ENCODE measurements at regions not wholly inside any gene's neighbourhood (a gene's known extent, or its start where the extent isn't known, plus 50 kb on each side); places are given as distances from the start of the nearest gene placed in this dataset.

DNA sequence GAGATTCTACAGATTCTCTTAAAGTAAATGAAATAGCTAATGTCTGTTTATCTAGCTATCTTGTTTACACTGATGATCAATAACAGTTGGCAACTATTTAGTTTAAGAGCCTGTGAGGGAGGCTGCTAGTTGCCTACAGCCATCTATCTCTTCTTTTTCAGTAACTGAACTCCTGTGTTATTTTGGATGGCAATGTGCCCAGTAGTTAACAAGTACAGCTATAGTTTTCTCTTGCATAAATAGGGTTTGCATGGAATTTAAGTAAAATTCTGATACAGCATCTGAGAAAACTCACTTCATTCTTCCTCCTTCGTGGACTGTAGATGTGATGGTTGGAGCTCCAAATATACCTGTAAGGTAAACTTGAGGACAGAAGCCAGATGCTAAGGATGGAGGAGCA lies 219.5 kb upstream of the POT1 start:
- Mint-ChIP-seq H3K4me1 (ENCODE audit: low read depth) (no peaks in the 10 kb centered on the region), H3K27ac (no peak overlapping the region), H3K9me3 (no peaks in the 10 kb centered on the region), H3K27me3 (ENCODE audit: low read depth) (no peaks in the 10 kb centered on the region), H3K36me3 (ENCODE audit: low read depth) (no peaks in the 10 kb centered on the region), H3K4me3 (no peak overlapping the region)
- no peak for DNase-seq (ENCODE audit: low spot score)

DNA sequence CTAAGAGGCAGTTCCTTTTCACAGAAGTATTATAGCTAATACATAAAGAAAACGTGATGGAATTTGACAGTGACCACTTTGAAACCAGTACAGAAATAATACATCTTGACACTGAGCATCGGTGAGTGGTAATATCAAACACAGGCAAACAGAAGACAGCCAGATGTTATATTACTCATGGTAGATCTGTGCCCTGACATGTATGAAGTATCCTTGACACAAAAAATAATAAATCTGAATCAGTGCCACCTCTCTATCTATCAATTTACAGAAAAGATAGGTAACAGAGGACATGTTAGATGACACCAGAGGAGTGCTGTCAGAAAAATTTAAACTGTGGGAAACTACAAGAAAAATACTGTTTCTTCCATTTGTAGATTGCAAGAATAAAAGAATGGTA lies 217.4 kb upstream of the POT1 start:
- DNase-seq (ENCODE audit: low spot score) = no peak
- Mint-ChIP-seq H3K9me3 (no peaks in the 10 kb centered on the region), H3K4me1 (ENCODE audit: low read depth) (no peaks in the 10 kb centered on the region), H3K36me3 (ENCODE audit: low read depth) (no peaks in the 10 kb centered on the region), H3K4me3 (no peak overlapping the region), H3K27ac (no peak overlapping the region), H3K27me3 (ENCODE audit: low read depth) (no peaks in the 10 kb centered on the region)

DNA sequence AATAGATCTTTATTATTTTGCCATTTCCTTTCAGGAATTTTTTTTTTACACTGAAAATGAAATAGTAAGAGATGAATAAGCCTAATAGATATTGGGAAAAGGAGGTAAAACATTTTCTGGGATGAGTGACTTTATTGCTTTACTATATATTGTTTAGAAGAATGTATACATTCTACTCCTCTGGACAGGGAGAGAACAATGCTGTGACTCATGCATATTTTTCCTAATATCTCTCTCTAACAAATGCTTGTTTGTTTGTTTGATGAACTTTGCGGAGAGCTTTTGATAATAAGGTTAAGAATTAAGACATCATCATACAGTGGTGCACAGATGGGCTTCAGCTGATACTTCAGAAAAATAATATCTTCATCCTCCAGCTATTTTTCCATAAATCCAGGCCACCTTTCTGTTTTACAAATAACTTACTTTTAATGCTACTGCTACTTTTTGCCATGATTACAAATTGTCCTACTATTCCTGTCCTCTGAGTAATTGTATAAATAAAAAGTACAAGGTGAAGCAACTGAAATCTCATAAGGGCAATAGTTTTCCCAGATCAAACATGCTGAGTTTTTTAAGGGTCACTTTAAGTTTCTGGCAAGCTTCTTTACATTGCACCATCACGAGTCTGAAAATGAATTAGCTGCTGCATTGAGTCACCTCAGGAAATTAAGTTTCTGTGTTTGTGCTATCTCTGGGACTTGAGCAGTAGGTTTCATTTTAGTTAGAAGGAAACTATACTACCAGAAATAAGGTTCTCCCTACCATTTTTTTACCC lies 207.3 kb upstream of the POT1 start:
- DNase-seq (ENCODE audit: low spot score) = no peak
- Mint-ChIP-seq H3K4me1 (ENCODE audit: low read depth) (no peaks in the 10 kb centered on the region), H3K27me3 (ENCODE audit: low read depth) (no peaks in the 10 kb centered on the region), H3K9me3 (no peaks in the 10 kb centered on the region), H3K36me3 (ENCODE audit: low read depth) (no peaks in the 10 kb centered on the region), H3K4me3 (no peak overlapping the region), H3K27ac (no peak overlapping the region)

DNA sequence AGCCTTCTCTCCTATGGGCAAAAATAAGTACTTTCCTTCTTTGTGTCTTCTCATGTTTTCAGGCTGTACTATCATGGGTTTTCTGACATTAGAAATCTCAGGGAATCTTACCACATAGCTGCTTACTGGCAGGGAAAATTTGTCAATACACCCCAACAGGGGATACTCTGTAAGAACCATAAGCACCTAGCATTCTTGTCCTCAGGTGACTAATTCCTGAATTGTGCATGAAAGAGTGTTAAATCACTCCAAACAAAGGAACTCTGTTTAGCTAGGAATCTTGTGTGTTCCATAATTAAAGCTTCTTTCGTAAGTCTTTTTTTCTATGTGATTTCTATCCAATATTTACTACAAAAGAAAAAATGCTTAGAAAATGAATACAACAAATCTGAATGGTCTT lies 206.7 kb upstream of the POT1 start:
- Mint-ChIP-seq H3K4me1 (ENCODE audit: low read depth) (no peaks in the 10 kb centered on the region), H3K4me3 (no peak overlapping the region), H3K9me3 (no peaks in the 10 kb centered on the region), H3K27ac (no peak overlapping the region), H3K27me3 (ENCODE audit: low read depth) (no peaks in the 10 kb centered on the region), H3K36me3 (ENCODE audit: low read depth) (no peaks in the 10 kb centered on the region)
- no peak for DNase-seq (ENCODE audit: low spot score)

DNA sequence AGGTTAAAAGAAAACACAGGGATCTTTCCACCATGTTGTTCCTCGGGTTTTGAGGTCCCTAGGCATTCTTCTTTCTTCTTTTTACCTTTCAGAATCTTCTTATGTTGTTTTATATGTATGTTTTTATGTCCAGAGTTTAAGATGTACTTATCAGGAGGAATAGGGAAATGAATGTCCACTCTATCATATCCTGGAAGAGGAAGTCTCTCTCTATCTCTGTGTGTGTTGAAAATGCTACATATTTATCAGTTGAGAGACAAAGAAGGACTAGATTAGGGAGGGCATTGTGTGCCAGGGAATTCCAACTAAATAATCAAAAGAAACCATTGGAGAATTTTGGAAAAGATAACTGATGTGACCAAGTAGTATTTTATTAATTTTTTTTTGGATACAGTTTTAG lies 200.5 kb upstream of the POT1 start:
- Mint-ChIP-seq H3K4me1 (ENCODE audit: low read depth) (no peaks in the 10 kb centered on the region), H3K27me3 (ENCODE audit: low read depth) (no peaks in the 10 kb centered on the region), H3K9me3 (no peaks in the 10 kb centered on the region), H3K27ac (no peak overlapping the region), H3K36me3 (ENCODE audit: low read depth) (no peaks in the 10 kb centered on the region), H3K4me3 (no peak overlapping the region)
- no peak for DNase-seq (ENCODE audit: low spot score)

DNA sequence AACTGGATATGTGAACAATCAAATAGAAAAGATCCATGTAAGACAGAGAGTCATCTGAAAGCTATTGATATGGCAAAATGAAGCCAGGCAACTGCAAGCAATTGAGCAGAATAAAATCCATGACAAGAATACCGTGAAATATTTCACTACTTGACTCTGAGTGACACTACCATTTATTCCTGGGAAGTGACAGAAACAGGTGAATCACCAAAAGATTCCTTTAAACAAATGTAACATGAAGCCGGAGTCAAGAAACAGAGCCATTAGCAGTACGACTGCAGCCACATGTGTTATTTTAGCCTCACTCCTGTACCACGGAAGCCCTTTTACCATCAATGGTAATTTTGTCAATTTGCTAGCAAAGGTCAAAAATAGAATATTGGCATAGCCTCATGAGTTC lies 197.7 kb upstream of the POT1 start:
- H3K27ac Mint-ChIP-seq = no peak overlapping the region
- H3K4me1 Mint-ChIP-seq (ENCODE audit: low read depth) = no peaks in the 10 kb centered on the region
- no peak overlapping the region for H3K4me3 Mint-ChIP-seq
- no peaks in the 10 kb centered on the region for H3K27me3 Mint-ChIP-seq (ENCODE audit: low read depth)
- no peak for DNase-seq (ENCODE audit: low spot score)
- no peaks in the 10 kb centered on the region for H3K9me3 Mint-ChIP-seq
- no peaks in the 10 kb centered on the region for H3K36me3 Mint-ChIP-seq (ENCODE audit: low read depth)

DNA sequence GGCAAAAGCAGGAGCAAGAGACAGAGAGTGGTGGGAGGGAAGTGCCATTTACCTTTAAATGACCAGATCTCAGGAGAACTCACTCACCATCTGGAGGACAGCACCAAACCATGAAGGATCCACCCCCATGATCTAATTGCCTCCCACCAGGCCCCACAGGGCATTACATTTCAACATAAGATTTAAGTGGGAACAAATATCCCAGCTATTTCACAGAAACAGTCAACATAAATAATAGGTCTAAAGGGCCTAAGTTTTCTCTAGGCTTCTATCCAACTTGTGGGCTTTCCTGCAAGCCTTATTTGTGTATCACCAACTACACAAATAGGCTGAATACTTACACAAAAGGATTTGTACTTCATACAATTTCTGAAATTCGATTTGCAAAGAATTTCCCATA lies 196.8 kb upstream of the POT1 start:
- Mint-ChIP-seq H3K4me1 (ENCODE audit: low read depth) (no peaks in the 10 kb centered on the region), H3K36me3 (ENCODE audit: low read depth) (no peaks in the 10 kb centered on the region), H3K27ac (no peak overlapping the region), H3K4me3 (no peak overlapping the region), H3K27me3 (ENCODE audit: low read depth) (no peaks in the 10 kb centered on the region), H3K9me3 (no peaks in the 10 kb centered on the region)
- no peak for DNase-seq (ENCODE audit: low spot score)

DNA sequence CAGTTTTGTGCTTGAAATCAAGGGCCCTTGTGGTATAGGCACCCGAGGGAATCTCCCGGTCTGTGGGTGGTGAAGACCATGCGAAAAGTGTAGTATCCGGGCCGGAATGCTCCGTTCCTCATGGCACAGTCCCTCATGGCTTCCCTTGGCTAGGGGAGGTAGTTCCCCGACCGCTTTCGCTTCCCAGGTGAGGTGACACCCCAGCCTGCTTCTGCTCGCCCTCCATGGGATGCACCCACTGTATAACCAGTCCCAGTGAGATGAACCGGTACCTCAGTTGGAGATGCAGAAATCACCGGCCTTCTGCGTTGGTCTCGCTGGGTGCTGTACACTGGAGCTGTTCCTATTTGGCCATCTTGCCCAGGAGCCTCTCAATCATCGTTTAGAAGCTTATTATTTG lies 195.7 kb upstream of the POT1 start:
- no peak for DNase-seq (ENCODE audit: low spot score)
- no peaks in the 10 kb centered on the region for H3K9me3 Mint-ChIP-seq
- no peaks in the 10 kb centered on the region for H3K4me1 Mint-ChIP-seq (ENCODE audit: low read depth)
- H3K27me3 Mint-ChIP-seq (ENCODE audit: low read depth) = no peaks in the 10 kb centered on the region
- no peaks in the 10 kb centered on the region for H3K36me3 Mint-ChIP-seq (ENCODE audit: low read depth)
- H3K4me3 Mint-ChIP-seq = no peak overlapping the region
- no peak overlapping the region for H3K27ac Mint-ChIP-seq

DNA sequence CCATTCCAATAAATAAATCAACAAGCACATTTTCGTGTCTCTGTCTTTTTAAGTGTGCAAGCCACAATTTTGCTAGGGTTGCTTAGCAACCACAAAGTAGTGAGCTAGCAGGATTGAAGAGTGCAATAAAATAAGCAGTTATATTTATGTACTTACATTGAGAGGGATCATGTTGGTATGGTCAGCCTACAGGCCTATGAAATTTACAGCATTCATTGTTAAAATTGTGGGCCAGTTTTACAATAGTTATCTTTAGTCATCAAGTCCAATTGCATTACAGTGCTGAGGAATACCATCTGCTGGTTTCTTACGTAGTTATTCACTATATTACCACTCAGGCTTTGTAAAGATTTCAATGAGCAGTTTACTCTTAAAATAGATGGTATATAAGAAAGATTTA lies 192.5 kb upstream of the POT1 start:
- Mint-ChIP-seq H3K4me3 (no peak overlapping the region), H3K27ac (no peak overlapping the region), H3K4me1 (ENCODE audit: low read depth) (no peaks in the 10 kb centered on the region), H3K27me3 (ENCODE audit: low read depth) (no peaks in the 10 kb centered on the region), H3K9me3 (no peaks in the 10 kb centered on the region), H3K36me3 (ENCODE audit: low read depth) (no peaks in the 10 kb centered on the region)
- no peak for DNase-seq (ENCODE audit: low spot score)

DNA sequence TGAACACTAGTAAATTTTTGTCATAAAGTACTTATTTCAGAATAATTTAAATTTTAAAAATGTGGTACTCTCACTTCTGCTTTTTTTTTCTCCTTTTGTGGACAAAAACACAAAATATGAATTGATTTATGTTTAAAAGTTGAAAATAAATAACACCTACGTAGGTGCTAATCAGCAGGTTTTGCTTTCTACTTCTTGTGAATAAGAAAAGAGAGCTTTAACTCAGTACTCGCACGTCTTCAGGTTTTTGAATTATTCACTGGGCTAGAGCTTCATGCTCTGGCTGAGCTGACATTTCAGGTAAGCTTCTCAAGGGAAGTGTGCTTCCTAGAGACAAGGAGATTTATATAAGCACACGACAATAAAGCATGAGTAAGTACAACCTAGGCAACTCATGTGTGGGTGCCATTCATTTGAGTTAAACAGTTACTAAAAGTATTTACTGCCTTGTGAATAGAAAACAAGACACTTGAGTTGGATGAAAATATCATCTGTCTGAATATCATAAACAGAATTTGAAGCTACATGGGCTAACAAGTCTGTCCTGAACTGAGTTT lies 190.0 kb upstream of the POT1 start:
- Mint-ChIP-seq H3K4me3 (no peak overlapping the region), H3K4me1 (ENCODE audit: low read depth) (no peaks in the 10 kb centered on the region), H3K36me3 (ENCODE audit: low read depth) (no peaks in the 10 kb centered on the region), H3K9me3 (no peaks in the 10 kb centered on the region), H3K27ac (no peak overlapping the region), H3K27me3 (ENCODE audit: low read depth) (no peaks in the 10 kb centered on the region)
- no peak for DNase-seq (ENCODE audit: low spot score)

DNA sequence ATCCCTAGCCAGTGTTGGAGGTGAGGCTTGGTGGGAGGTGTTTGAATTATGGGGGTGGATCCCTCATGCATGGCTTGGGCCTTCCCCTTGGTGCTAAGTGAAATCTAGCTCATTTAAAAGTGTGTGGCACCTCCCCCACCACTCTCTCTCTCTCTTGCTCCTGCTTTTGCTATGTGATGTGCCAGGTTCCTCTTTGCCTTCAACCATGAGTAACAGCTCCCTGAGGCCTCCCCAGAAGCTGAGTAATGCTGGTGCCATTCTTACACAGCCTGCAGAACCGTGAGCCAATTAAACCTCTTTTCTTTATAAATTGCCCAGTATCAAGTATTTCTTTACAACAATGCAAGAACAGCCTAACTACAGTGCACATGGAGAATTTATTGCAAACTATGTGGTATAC lies 188.8 kb upstream of the POT1 start:
- H3K4me3 Mint-ChIP-seq = no peak overlapping the region
- H3K27me3 Mint-ChIP-seq (ENCODE audit: low read depth) = no peaks in the 10 kb centered on the region
- H3K9me3 Mint-ChIP-seq = no peaks in the 10 kb centered on the region
- H3K4me1 Mint-ChIP-seq (ENCODE audit: low read depth) = no peaks in the 10 kb centered on the region
- H3K27ac Mint-ChIP-seq = no peak overlapping the region
- DNase-seq (ENCODE audit: low spot score) = no peak
- H3K36me3 Mint-ChIP-seq (ENCODE audit: low read depth) = no peaks in the 10 kb centered on the region

DNA sequence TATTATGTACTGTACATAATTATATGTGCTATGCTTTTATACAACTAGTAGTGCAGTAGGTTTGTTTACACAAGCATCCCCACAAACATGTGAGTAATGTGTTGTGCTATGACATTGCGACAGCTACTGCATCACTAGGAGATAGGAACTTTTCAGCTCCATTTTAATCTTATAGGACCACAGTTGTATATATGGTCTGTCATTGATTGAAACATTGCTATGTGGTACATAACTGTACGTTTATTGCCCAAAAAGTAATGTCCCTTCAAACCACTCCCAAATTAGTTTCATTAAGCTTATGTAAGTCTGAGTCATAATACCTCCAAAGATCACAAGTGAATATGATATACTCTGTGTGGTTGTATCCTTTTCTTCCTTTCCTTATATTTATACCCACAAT lies 183.2 kb upstream of the POT1 start:
- H3K36me3 Mint-ChIP-seq (ENCODE audit: low read depth) = no peaks in the 10 kb centered on the region
- H3K4me3 Mint-ChIP-seq = no peak overlapping the region
- H3K27me3 Mint-ChIP-seq (ENCODE audit: low read depth) = no peaks in the 10 kb centered on the region
- H3K9me3 Mint-ChIP-seq = no peaks in the 10 kb centered on the region
- no peak overlapping the region for H3K27ac Mint-ChIP-seq
- no peaks in the 10 kb centered on the region for H3K4me1 Mint-ChIP-seq (ENCODE audit: low read depth)
- DNase-seq (ENCODE audit: low spot score) = no peak

DNA sequence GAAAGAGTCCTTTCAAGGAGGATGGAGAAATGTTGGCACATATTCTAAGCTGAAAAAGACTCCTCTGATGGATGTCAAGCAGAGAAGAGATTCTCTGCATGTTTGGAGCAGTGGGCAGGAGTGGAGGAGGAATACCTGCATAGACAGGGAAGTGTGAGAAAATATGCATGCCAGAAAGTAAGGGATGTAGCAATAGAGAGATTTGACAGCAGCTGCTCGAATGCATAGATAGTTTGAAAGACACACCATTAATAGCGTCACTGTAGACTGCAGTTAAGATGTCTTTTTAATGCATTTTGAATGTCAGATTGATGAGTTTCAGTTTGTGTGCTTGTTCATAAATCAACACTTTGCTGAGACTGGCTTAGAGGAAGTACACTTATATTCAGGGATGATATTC lies 169.9 kb upstream of the POT1 start:
- no peak overlapping the region for H3K4me3 Mint-ChIP-seq
- no peaks in the 10 kb centered on the region for H3K36me3 Mint-ChIP-seq (ENCODE audit: low read depth)
- peaks cover 4% of the 10 kb centered on the region for H3K9me3 Mint-ChIP-seq

DNA sequence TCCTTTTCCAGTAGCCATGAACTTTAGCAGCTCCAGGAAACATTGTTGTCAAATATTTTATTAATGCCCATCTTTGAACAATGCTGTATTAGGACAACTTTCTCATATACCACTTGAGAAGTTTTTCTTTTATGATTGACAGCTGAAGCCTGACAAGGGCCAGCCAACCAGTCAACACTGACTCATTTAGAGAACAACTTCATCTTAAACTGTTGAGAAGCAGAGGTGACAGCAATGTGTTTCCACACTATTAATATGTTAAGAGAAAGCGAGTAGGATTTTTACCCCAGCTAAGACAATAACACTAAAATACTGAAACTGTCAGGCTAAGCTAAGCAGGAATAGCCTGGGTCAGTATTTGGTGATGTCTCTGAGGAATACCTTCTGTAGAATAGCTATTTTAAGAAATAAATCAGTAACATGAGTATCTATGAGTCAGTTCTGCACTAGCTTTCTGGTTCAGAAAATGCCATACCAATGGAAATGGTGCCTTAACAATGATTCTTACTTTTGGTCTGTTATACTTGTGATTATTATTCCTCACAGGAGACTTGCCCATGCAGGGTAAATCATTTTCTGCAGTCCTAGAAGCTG lies 168.8 kb upstream of the POT1 start:
- no peak overlapping the region for H3K4me3 Mint-ChIP-seq
- no peak for DNase-seq (ENCODE audit: low spot score)
- peaks cover 2% of the 10 kb centered on the region for H3K9me3 Mint-ChIP-seq
- no peaks in the 10 kb centered on the region for H3K27me3 Mint-ChIP-seq (ENCODE audit: low read depth)
- H3K4me1 Mint-ChIP-seq (ENCODE audit: low read depth) = no peaks in the 10 kb centered on the region
- no peaks in the 10 kb centered on the region for H3K36me3 Mint-ChIP-seq (ENCODE audit: low read depth)
- no peak overlapping the region for H3K27ac Mint-ChIP-seq

More for the DNA sequence above, 169.9 kb upstream of the POT1 start:
- Mint-ChIP-seq H3K27me3 (ENCODE audit: low read depth) (no peaks in the 10 kb centered on the region), H3K4me1 (ENCODE audit: low read depth) (no peaks in the 10 kb centered on the region), H3K27ac (no peak overlapping the region)
- DNase-seq (ENCODE audit: low spot score) = no peak

DNA sequence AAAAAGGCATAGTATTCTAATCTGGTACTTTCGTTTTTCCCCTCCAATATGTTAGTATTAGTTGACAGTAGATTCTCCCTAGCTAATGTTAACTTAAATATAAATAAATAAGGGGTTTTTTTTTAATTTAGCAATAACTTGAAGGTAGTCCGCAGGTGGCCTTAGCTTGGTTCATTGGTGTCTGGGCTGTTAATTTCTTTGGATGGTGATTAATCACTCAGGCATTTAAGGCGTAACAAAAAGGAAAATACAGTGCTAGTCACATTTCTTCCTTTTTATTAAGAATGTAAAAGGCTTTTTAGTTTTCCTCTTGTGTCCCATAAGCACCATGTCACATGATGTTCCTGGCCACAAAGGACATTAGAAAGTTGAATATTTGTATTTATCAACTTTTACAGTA lies 161.0 kb upstream of the POT1 start:
- Mint-ChIP-seq H3K4me3 (no peak overlapping the region), H3K4me1 (ENCODE audit: low read depth) (no peaks in the 10 kb centered on the region), H3K9me3 (no peaks in the 10 kb centered on the region), H3K36me3 (ENCODE audit: low read depth) (no peaks in the 10 kb centered on the region), H3K27ac (no peak overlapping the region), H3K27me3 (ENCODE audit: low read depth) (no peaks in the 10 kb centered on the region)
- DNase-seq (ENCODE audit: low spot score) = no peak

Measured in T-helper 2 cell treated with Interferon-gamma antibody and Interleukin-4, amounts not matched to agents 5 μg/mL and 100 μg/mL, for 36 hours (primary cell).